Esophagus muscularis mucosa (tissue), 3 donors: ENCODE measurements at regions not wholly inside any gene's neighbourhood (a gene's known extent, or its start where the extent isn't known, plus 50 kb on each side); places are given as distances from the start of the nearest gene placed in this dataset.
"Not testable (repeated sequence)": the region's sequence is repeated elsewhere in the genome, so short reads cannot be mapped to it uniquely, and the experiment has no call there.

ENCODE experiments used
- CTCF ChIP-seq, 3 experiments: fragments of 200-600 bp in 2 of 3; fragments of 450-650 bp in 1 of 3; sonication (generic) in 2 of 3; IDR thresholded peaks; one replicate each; pipeline ENCODE4 v1.5.1; 2017 to 2019; ENCODE audit warnings: antibody characterized with exemption in 3 of 3, mild to moderate bottlenecking in 2 of 3, moderate library complexity in 1 of 3
- POLR2A ChIP-seq: fragments of 450-650 bp; IDR thresholded peaks from one replicate; pipeline ENCODE4 v1.6.1; 2017; ENCODE audit warnings: antibody characterized with exemption, moderate library complexity, mild to moderate bottlenecking, low read depth
- POLR2AphosphoS5 ChIP-seq, 2 donors: sonication (generic); formaldehyde crosslinking; IDR thresholded peaks; one replicate each; pipeline ENCODE4 v1.6.1; 2017; ENCODE audit warnings: antibody characterized with exemption in 2 of 2

- not testable (repeated sequence) for TF ChIP-seq CTCF (IDR thresholded peaks at IDR 0.05); POLR2A; POLR2AphosphoS5 (IDR thresholded peaks at IDR 0.05)
Measured at GRCh38 chr16:16742573-16742972, 363.6 kb downstream of the NPIPA7 start.
